GM19455 (cell line): ENCODE measurements at regions not wholly inside any gene's neighbourhood (a gene's known extent, or its start where the extent isn't known, plus 50 kb on each side); places are given as distances from the start of the nearest gene placed in this dataset.
A peak's percentile ranks its signal among the peaks of the same experiment; 100 is the strongest.
"Not testable (repeated sequence)": the region's sequence is repeated elsewhere in the genome, so short reads cannot be mapped to it uniquely, and the experiment has no call there.

Experiments used
- ATAC-seq: cut with Tn5 transposase; IDR thresholded peaks from one replicate; pipeline ENCODE4 v1.9.1; 2021; ENCODE audit not compliant: unreplicated experiment

GRCh38 chr6:165010556-165011535 is 298.6 kb downstream of the C6orf118 start:
- ATAC-seq, result no peak

GRCh38 chr6:165008971-165009370 is 300.4 kb downstream of the C6orf118 start:
- no peak for ATAC-seq

- no peak for ATAC-seq
Observed at GRCh38 chr6:165002866-165003265, 306.5 kb downstream of the C6orf118 start.

- ATAC-seq, result no peak
Observed at GRCh38 chr6:165002358-165002757, 307.0 kb downstream of the C6orf118 start.

- ATAC-seq, result no peak
Observed at GRCh38 chr6:165001502-165002157, 307.8 kb downstream of the C6orf118 start.

- no peak for ATAC-seq
Observed at GRCh38 chr6:164998297-164998696, 311.1 kb downstream of the C6orf118 start.

GRCh38 chr6:164996838-164997237 is 312.6 kb downstream of the C6orf118 start:
- ATAC-seq, result no peak

GRCh38 chr6:164991573-164991972 is 317.8 kb downstream of the C6orf118 start:
- no peak for ATAC-seq

GRCh38 chr6:164990901-164991300 is 318.5 kb downstream of the C6orf118 start:
- no peak for ATAC-seq

- no peak for ATAC-seq
Observed at GRCh38 chr6:164982389-164982788, 327.0 kb downstream of the C6orf118 start.

GRCh38 chr6:164967102-164967501 is 342.3 kb downstream of the C6orf118 start:
- no peak for ATAC-seq

- no peak for ATAC-seq
Observed at GRCh38 chr6:164962805-164963204, 346.6 kb downstream of the C6orf118 start.

GRCh38 chr6:164947164-164947563 is 362.2 kb downstream of the C6orf118 start:
- no peak for ATAC-seq

GRCh38 chr6:164942271-164942670 is 367.1 kb downstream of the C6orf118 start:
- no peak for ATAC-seq

- ATAC-seq, result not testable (repeated sequence)
Observed at GRCh38 chr6:164933238-164933794, 376.1 kb downstream of the C6orf118 start.

GRCh38 chr6:164929408-164929977 is 379.9 kb downstream of the C6orf118 start:
- no peak for ATAC-seq

GRCh38 chr6:164928728-164929407 is 380.5 kb downstream of the C6orf118 start:
- ATAC-seq, result no peak

- ATAC-seq, result no peak
Observed at GRCh38 chr6:164928057-164928727, 381.2 kb downstream of the C6orf118 start.

GRCh38 chr6:164927288-164928056 is 381.9 kb downstream of the C6orf118 start:
- ATAC-seq, result peak; percentile 86

GRCh38 chr6:164926686-164927085 is 382.7 kb downstream of the C6orf118 start:
- no peak for ATAC-seq
